Heart left ventricle (tissue), 13 donors: ENCODE measurements at regions not wholly inside any gene's neighbourhood (a gene's known extent, or its start where the extent isn't known, plus 50 kb on each side); places are given as distances from the start of the nearest gene placed in this dataset.

Experiments
- CTCF ChIP-seq, 12 donors: fragments of 200-600 bp; sonication (generic) in 4 of 12; IDR thresholded peaks; one replicate each; pipeline versions ENCODE4 v1.5.0 to v1.8.0; 2018 to 2022; ENCODE audit warnings: antibody characterized with exemption in 12 of 12, mild to moderate bottlenecking in 5 of 12
- POLR2A ChIP-seq, 2 donors: fragments of 450-650 bp; IDR thresholded peaks; one replicate each; pipeline ENCODE4 v1.6.1; 2017; ENCODE audit warnings: antibody characterized with exemption in 2 of 2, mild to moderate bottlenecking in 2 of 2, moderate library complexity in 2 of 2
- donor health status: ischemic (EF 13 %, LVEDD 7.1; RV severe dilation, severe dysfunction).
- donor health status: DM: no; HTN: yes; CAD: no.
- donor health status: DM: no; HTN: no; CAD: no.
- donor health status: ischemic (EF 25% LVEDD 6.9; RV normal size, moderate dysfunction).
- donor health status: ischemic (EF 25% LVEDD 5.7; RV mildly dilated, moderate dysfunction).
- donor health status: ischemic (EF 35%, LVEDD 5.7; RV mildly dilated, moderate dysfunction).
- donor health status: nonischemic (EF 11% LVEDD 7.7; RV severe dilation, severe dysfunction).
- donor health status: DM: yes; HTN: yes; CAD: no.
- donor health status: PGD.
- donor health status: ischemic (EF 29% LVEDD 5.4; RV normal size, mild dysfunction).
- donor health status: nonischemic (EF 23%, LVEDD 6.1; RV moderate dilation, normal function).

- TF ChIP-seq CTCF (IDR thresholded peaks at IDR 0.05) = no peak
- no peak for TF ChIP-seq POLR2A (IDR thresholded peaks at IDR 0.05)
These were observed 61.3 kb upstream of the RESF1 start for GRCh38 chr12:31897781-31898503.
